SK-N-MC (cell line): ENCODE measurements at regions not wholly inside any gene's neighbourhood (a gene's known extent, or its start where the extent isn't known, plus 50 kb on each side); places are given as distances from the start of the nearest gene placed in this dataset.

Experiments
- EZH2 ChIP-seq: fragments of 200-600 bp; sonication (generic); IDR thresholded peaks from one replicate; pipeline ENCODE4 v1.6.1; 2017; ENCODE audit warnings: antibody characterized with exemption
- FOXP2 ChIP-seq: optimal IDR thresholded peaks from 2 replicates; pipeline ENCODE3; 2011; ENCODE audit warnings: mild to moderate bottlenecking, moderate library complexity; ENCODE audit not compliant: insufficient read depth; ENCODE audit errors: extremely low read length, control extremely low read depth
- POLR2AphosphoS5 ChIP-seq: IDR thresholded peaks from 2 replicates; pipeline ENCODE4 v1.6.1; 2012; ENCODE audit warnings: mild to moderate bottlenecking, low read depth, low read length, borderline replicate concordance

- no peak for TF ChIP-seq POLR2AphosphoS5
- TF ChIP-seq EZH2 = no peak
- TF ChIP-seq FOXP2 = no peak
These were observed 170.3 kb upstream of the PUDP start for GRCh38 chrX:7318241-7318640.
